BJ (cell line): ENCODE measurements at regions not wholly inside any gene's neighbourhood (a gene's known extent, or its start where the extent isn't known, plus 50 kb on each side); places are given as distances from the start of the nearest gene placed in this dataset.

ENCODE experiments used
- CTCF ChIA-PET: fragments of 350-600 bp; formaldehyde crosslinking; extraction: SDS; loops from one replicate; lab custom pipeline; 2021; ENCODE audit warnings: antibody characterized with exemption, inconsistent platforms; lab: Yijun Ruan, JAX
- POLR2A ChIA-PET: fragments of 300-600 bp; sonication (Branson Sonifier 250); formaldehyde crosslinking; extraction: SDS; loops from one replicate; lab custom pipeline; 2021; ENCODE audit warnings: antibody characterized with exemption; lab: Charles Lee
- DNase-seq: peaks from one replicate; pipeline ENCODE4 v3.0.0-alpha.2; 2011; ENCODE audit warnings: low read depth
- H3K27me3 ChIP-seq: 2 replicates; pipeline ENCODE4 v1.6.0; 2011; ENCODE audit warnings: low read length; ENCODE audit not compliant: control insufficient read depth, insufficient read depth
- H3K36me3 ChIP-seq: 2 replicates; pipeline ENCODE4 v1.5.1; 2011; ENCODE audit warnings: low read length; ENCODE audit not compliant: control insufficient read depth, insufficient read depth
- H3K4me3 ChIP-seq: 2 replicates; pipeline ENCODE4 v1.5.1; 2011; ENCODE audit warnings: low read depth, mild to moderate bottlenecking, control low read depth, low read length
- CTCF ChIP-seq: IDR thresholded peaks from 2 replicates; pipeline ENCODE4 v1.5.1; 2011; ENCODE audit warnings: low read depth, mild to moderate bottlenecking, control low read depth, inconsistent platforms, low read length, moderate library complexity; ENCODE audit not compliant: insufficient read depth

- no peaks in the 10 kb centered on the region for H3K36me3 ChIP-seq
- POLR2A ChIA-PET, result interaction anchor here (1.3 kb wide), 1 partner anchor 57 kb away, joined by 4 read pairs; no protein-coding TSS in a partner anchor
- no peak for TF ChIP-seq CTCF
- H3K27me3 ChIP-seq, result no peaks in the 10 kb centered on the region
- CTCF ChIA-PET, result interaction anchor here (1.2 to 1.3 kb wide), 2 partner anchors 42 to 45 kb away, joined by 3 to 6 read pairs; no protein-coding TSS in a partner anchor
- no peak for DNase-seq
- H3K4me3 ChIP-seq, result no peak overlapping the region
Observed at GRCh38 chr15:39238443-39238842, 342.4 kb upstream of the THBS1 start.

GRCh38 chr15:39239562-39239961 lies 341.3 kb upstream of the THBS1 start:
- no peak overlapping the region for H3K4me3 ChIP-seq
- no peaks in the 10 kb centered on the region for H3K27me3 ChIP-seq
- CTCF ChIA-PET, result interaction anchor here (1.2 kb wide), 1 partner anchor 46 kb away, joined by 3 read pairs; no protein-coding TSS in a partner anchor
- no peak for TF ChIP-seq CTCF
- DNase-seq, result peak; percentile 73
- POLR2A ChIA-PET, result interaction anchor here (0.7 to 1.3 kb wide), 2 partner anchors 37 to 58 kb away, joined by 3 to 4 read pairs; no protein-coding TSS in a partner anchor
- H3K36me3 ChIP-seq, result no peaks in the 10 kb centered on the region

GRCh38 chr15:39242345-39242744 lies 338.5 kb upstream of the THBS1 start:
- no peaks in the 10 kb centered on the region for H3K27me3 ChIP-seq
- peak; percentile 77 for DNase-seq
- no peak for TF ChIP-seq CTCF
- ChIA-PET CTCF (interaction anchor here (1.0 to 1.5 kb wide), 3 partner anchors 46 to 337 kb away, joined by 3 to 5 read pairs (median 3); no protein-coding TSS in a partner anchor), POLR2A (interaction anchor here (0.6 to 2.9 kb wide), 12 partner anchors 8 to 338 kb away, joined by 3 to 21 read pairs (median 4); partner anchors contain the start of gene THBS1)
- no peaks in the 10 kb centered on the region for H3K36me3 ChIP-seq
- no peak overlapping the region for H3K4me3 ChIP-seq

- ChIA-PET POLR2A (interaction anchor here (0.6 to 2.9 kb wide), 18 partner anchors 18 to 753 kb away, joined by 3 to 21 read pairs (median 3); partner anchors contain the start of gene THBS1), CTCF (interaction anchor here (0.9 to 1.4 kb wide), 4 partner anchors 18 to 118 kb away, joined by 3 to 6 read pairs (median 5); no protein-coding TSS in a partner anchor)
- no peaks in the 10 kb centered on the region for H3K27me3 ChIP-seq
- H3K4me3 ChIP-seq, result no peak overlapping the region
- no peaks in the 10 kb centered on the region for H3K36me3 ChIP-seq
- no peak for TF ChIP-seq CTCF
- DNase-seq, result no peak
Observed at GRCh38 chr15:39243396-39243795, 337.5 kb upstream of the THBS1 start.

GRCh38 chr15:39244776-39245175 lies 336.1 kb upstream of the THBS1 start:
- POLR2A ChIA-PET, result interaction anchor here (2.9 kb wide), 1 partner anchor 59 kb away, joined by 16 read pairs; no protein-coding TSS in a partner anchor
- no peak for TF ChIP-seq CTCF
- no peak for DNase-seq
- Histone ChIP-seq H3K4me3 (no peak overlapping the region), H3K36me3 (no peaks in the 10 kb centered on the region), H3K27me3 (no peaks in the 10 kb centered on the region)
- CTCF ChIA-PET, result no interaction called here
